HCT116 (cell line): ENCODE measurements at regions not wholly inside any gene's neighbourhood (a gene's known extent, or its start where the extent isn't known, plus 50 kb on each side); places are given as distances from the start of the nearest gene placed in this dataset.

Experiments
- ATAC-seq: fragments of 200-7000 bp; cut with Tn5 transposase; 2 replicates; pipeline ENCODE4 v1.9.1; 2020; ENCODE audit warnings: mild to moderate bottlenecking, moderate library complexity
- BruUV-seq: library from RNA; stranded (reverse); fragments of 400-500 nt; replicated peaks from 2 replicates; lab custom pipeline; 2021; lab: Mats Ljungman, UMichigan
- CTCF ChIA-PET: fragments of 300-600 bp; sonication (Branson Sonifier 250); formaldehyde crosslinking; loops from one replicate; lab custom pipeline; 2021; ENCODE audit warnings: antibody characterized with exemption; lab: Charles Lee
- POLR2A ChIA-PET: fragments of 300-600, 350-600 bp; sonication (Branson Sonifier 250); formaldehyde crosslinking; loops from one replicate; lab custom pipeline; 2021; ENCODE audit warnings: antibody characterized with exemption; lab: Charles Lee
- RAD21 ChIA-PET, 2 experiments: fragments of 300-600 bp; sonication (Branson Sonifier 250); formaldehyde crosslinking; loops; one replicate each; lab custom pipeline; 2023; ENCODE audit warnings: low total read pairs in 2 of 2; ENCODE audit not compliant: uncharacterized antibody in 2 of 2, unreplicated experiment in 2 of 2, low non-redundant PET in 1 of 2; lab: Charles Lee
- DNase-seq: peaks from one replicate; pipeline ENCODE4 v3.0.0-alpha.2; 2010; ENCODE audit warnings: low read depth, low spot score
- H2AFZ ChIP-seq: fragments of 200-600 bp; shearing (Covaris generic), sonication (generic); 2 replicates; pipeline ENCODE4 v1.6.1; 2017; ENCODE audit warnings: low read depth, mixed run types, mixed read lengths, antibody characterized with exemption, low read length; ENCODE audit not compliant: poor library complexity, severe bottlenecking
- H3K27ac ChIP-seq: 2 replicates; pipeline ENCODE4 v1.5.1; 2012; ENCODE audit warnings: low read depth, low read length
- H3K27me3 ChIP-seq: fragments of 200-600 bp; sonication (generic); 2 replicates; pipeline ENCODE4 v1.6.1; 2016; ENCODE audit warnings: mixed run types, low read length, mixed read lengths; ENCODE audit not compliant: insufficient read depth
- H3K36me3 ChIP-seq, 2 experiments: fragments of 200-500 bp in 1 of 2; fragments of 200-600 bp in 1 of 2; sonication (Bioruptor generic) in 1 of 2; sonication (generic) in 1 of 2; 2 replicates each; pipeline versions ENCODE4 v1.5.1 to v1.6.1; 2014 to 2016; ENCODE audit warnings: low read length in 2 of 2, inconsistent platforms in 1 of 2, mixed read lengths in 1 of 2, mixed run types in 1 of 2; ENCODE audit not compliant: insufficient read depth in 2 of 2, control insufficient read depth in 1 of 2
- H3K4me1 ChIP-seq, 2 experiments: fragments of 200-600 bp in 1 of 2; sonication (generic) in 1 of 2; 2 replicates each; pipeline versions ENCODE4 v1.5.1 to v1.6.1; 2012 to 2017; ENCODE audit warnings: low read length in 2 of 2, inconsistent platforms in 1 of 2, mild to moderate bottlenecking in 1 of 2, mixed read lengths in 1 of 2, mixed run types in 1 of 2, moderate library complexity in 1 of 2; ENCODE audit not compliant: insufficient read depth in 2 of 2, control insufficient read depth in 1 of 2
- H3K4me2 ChIP-seq: fragments of 200-600 bp; sonication (generic); 2 replicates; pipeline ENCODE4 v1.6.1; 2017; ENCODE audit warnings: mixed run types, low read length, mixed read lengths
- H3K4me3 ChIP-seq, 2 experiments: fragments of 200-600 bp in 1 of 2; sonication (generic) in 1 of 2; replicated peaks in 1 of 2; 2 replicates each; pipeline ENCODE4 v1.5.1; 2011 to 2016; ENCODE audit warnings: low read length in 2 of 2, control low read depth in 1 of 2, low read depth in 1 of 2, mild to moderate bottlenecking in 1 of 2, mixed read lengths in 1 of 2, mixed run types in 1 of 2
- H3K79me2 ChIP-seq: fragments of 200-600 bp; sonication (generic); 2 replicates; pipeline ENCODE4 v1.6.1; 2017; ENCODE audit warnings: mild to moderate bottlenecking, mixed run types, low read length, moderate library complexity, mixed read lengths; ENCODE audit not compliant: insufficient read depth
- H3K9ac ChIP-seq: fragments of 200-600 bp; sonication (generic); 2 replicates; pipeline ENCODE4 v1.6.1; 2016; ENCODE audit warnings: low read length, mixed read lengths
- H3K9me2 ChIP-seq: fragments of 200-600 bp; sonication (generic), shearing (Covaris generic); 2 replicates; pipeline ENCODE4 v1.6.1; 2017; ENCODE audit warnings: mixed run types, mild to moderate bottlenecking, moderate library complexity; ENCODE audit not compliant: insufficient read depth
- H3K9me3 ChIP-seq, 2 experiments: fragments of 200-500 bp in 1 of 2; fragments of 200-600 bp in 1 of 2; sonication (Bioruptor generic) in 1 of 2; sonication (generic) in 1 of 2; 2 replicates each; pipeline ENCODE4 v1.6.1; 2014 to 2017; ENCODE audit warnings: low read length in 2 of 2, mixed read lengths in 2 of 2, inconsistent platforms in 1 of 2, low read depth in 1 of 2, mild to moderate bottlenecking in 1 of 2, mixed run types in 1 of 2, moderate library complexity in 1 of 2; ENCODE audit not compliant: control insufficient read depth in 1 of 2, insufficient read depth in 1 of 2
- H4K20me1 ChIP-seq: fragments of 200-600 bp; sonication (generic), shearing (Covaris generic); 2 replicates; pipeline ENCODE4 v1.6.1; 2017; ENCODE audit warnings: mixed run types, mild to moderate bottlenecking, moderate library complexity; ENCODE audit not compliant: insufficient read depth
- CBX3 ChIP-seq: IDR thresholded peaks from 2 replicates; pipeline ENCODE4 v1.6.1; 2012; ENCODE audit warnings: low read depth
- CEBPB ChIP-seq: IDR thresholded peaks from 2 replicates; pipeline ENCODE4 v1.6.1; 2012; ENCODE audit warnings: low read depth
- EZH2 ChIP-seq: fragments of 200-600 bp; sonication (generic); IDR thresholded peaks from 2 replicates; pipeline ENCODE4 v1.6.1; 2017; ENCODE audit warnings: antibody characterized with exemption, mixed run types
- JUND ChIP-seq: IDR thresholded peaks from 2 replicates; pipeline ENCODE4 v1.6.1; 2012
- POLR2A ChIP-seq: IDR thresholded peaks from 2 replicates; pipeline ENCODE4 v1.7.0; 2011; ENCODE audit warnings: borderline replicate concordance; ENCODE audit not compliant: insufficient read depth, insufficient read length; ENCODE audit errors: extremely low read depth
- POLR2AphosphoS5 ChIP-seq: IDR thresholded peaks from 2 replicates; pipeline ENCODE4 v1.6.1; 2011; ENCODE audit warnings: mild to moderate bottlenecking, low read depth, low read length, moderate library complexity
- RAD21 ChIP-seq: IDR thresholded peaks from 2 replicates; pipeline ENCODE4 v1.6.1; 2012; ENCODE audit warnings: low read depth, mild to moderate bottlenecking
- SIN3A ChIP-seq: IDR thresholded peaks from 2 replicates; pipeline ENCODE4 v1.6.1; 2012; ENCODE audit warnings: low read depth
- SP1 ChIP-seq: IDR thresholded peaks from 2 replicates; pipeline ENCODE4 v1.6.1; 2012; ENCODE audit warnings: low read depth
- SRF ChIP-seq: IDR thresholded peaks from 2 replicates; pipeline ENCODE4 v1.6.1; 2012; ENCODE audit warnings: low read depth
- TCF7L2 ChIP-seq: IDR thresholded peaks from 2 replicates; pipeline ENCODE4 v1.7.0; 2011; ENCODE audit warnings: borderline replicate concordance, inconsistent platforms; ENCODE audit not compliant: insufficient read depth, insufficient read length; ENCODE audit errors: extremely low read depth
- YY1 ChIP-seq: IDR thresholded peaks from 2 replicates; pipeline ENCODE4 v1.6.1; 2011; ENCODE audit warnings: low read length, low read depth, moderate library complexity, mild to moderate bottlenecking; ENCODE audit not compliant: insufficient replicate concordance; ENCODE audit errors: extremely low read depth
- ZFX ChIP-seq: fragments of 450-650 bp; IDR thresholded peaks from 2 replicates; pipeline ENCODE4 v1.6.1; 2017
- ZNF274 ChIP-seq: fragments of 200-500 bp; sonication (Bioruptor generic); IDR thresholded peaks from 2 replicates; pipeline ENCODE4 v1.6.1; 2014; ENCODE audit warnings: mild to moderate bottlenecking, low read depth, low read length, inconsistent platforms
- intact Hi-C: fragments of 100-400 bp; cut with micrococcal nuclease; formaldehyde crosslinking; loops from 2 replicates; pipeline ENCODE4 v1.10.0; 2022
- TF ChIP-seq, protein P1 (sequence below): IDR thresholded peaks from 2 replicates; pipeline ENCODE4 v1.6.1; 2012; ENCODE audit warnings: low read depth
- TF ChIP-seq, protein P2 (sequence below): IDR thresholded peaks from 2 replicates; pipeline ENCODE4 v1.6.1; 2011; ENCODE audit warnings: mild to moderate bottlenecking, low read length, moderate library complexity; ENCODE audit not compliant: insufficient replicate concordance; ENCODE audit errors: extremely low read depth
- TF ChIP-seq, protein P3 (sequence below): IDR thresholded peaks from 2 replicates; pipeline ENCODE4 v1.6.1; 2012
- TF ChIP-seq, protein P4 (sequence below), 3 experiments: fragments of 200-600 bp in 1 of 3; sonication (generic) in 1 of 3; IDR thresholded peaks in 2 of 3; conservative IDR thresholded peaks in 1 of 3; 2 replicates each; pipeline ENCODE4 v1.5.1; 2012 to 2017; ENCODE audit warnings: low read depth in 2 of 3, low read length in 2 of 3, antibody characterized with exemption in 1 of 3, borderline replicate concordance in 1 of 3, control low read depth in 1 of 3, mild to moderate bottlenecking in 1 of 3, mixed read lengths in 1 of 3, mixed run types in 1 of 3, moderate library complexity in 1 of 3; ENCODE audit not compliant: insufficient read depth in 1 of 3

GRCh38 chr2:129610766-129611165 lies 368.7 kb upstream of the RAB6C start:
- H3K9me3 ChIP-seq: no peaks in the 10 kb centered on the region
- H3K79me2 ChIP-seq: no peaks in the 10 kb centered on the region
- no peak overlapping the region for H2AFZ ChIP-seq
- no TSS peak for BruUV-seq
- TF ChIP-seq TCF7L2 (no peak), CBX3 (no peak), RAD21 (no peak), JUND (no peak), CEBPB (no peak), ZNF274 (no peak), SP1 (no peak), EZH2 (no peak), POLR2AphosphoS5 (no peak), YY1 (no peak), SIN3A (no peak), POLR2A (no peak), SRF (no peak), ZFX (no peak)
- TF ChIP-seq, protein P1, sequence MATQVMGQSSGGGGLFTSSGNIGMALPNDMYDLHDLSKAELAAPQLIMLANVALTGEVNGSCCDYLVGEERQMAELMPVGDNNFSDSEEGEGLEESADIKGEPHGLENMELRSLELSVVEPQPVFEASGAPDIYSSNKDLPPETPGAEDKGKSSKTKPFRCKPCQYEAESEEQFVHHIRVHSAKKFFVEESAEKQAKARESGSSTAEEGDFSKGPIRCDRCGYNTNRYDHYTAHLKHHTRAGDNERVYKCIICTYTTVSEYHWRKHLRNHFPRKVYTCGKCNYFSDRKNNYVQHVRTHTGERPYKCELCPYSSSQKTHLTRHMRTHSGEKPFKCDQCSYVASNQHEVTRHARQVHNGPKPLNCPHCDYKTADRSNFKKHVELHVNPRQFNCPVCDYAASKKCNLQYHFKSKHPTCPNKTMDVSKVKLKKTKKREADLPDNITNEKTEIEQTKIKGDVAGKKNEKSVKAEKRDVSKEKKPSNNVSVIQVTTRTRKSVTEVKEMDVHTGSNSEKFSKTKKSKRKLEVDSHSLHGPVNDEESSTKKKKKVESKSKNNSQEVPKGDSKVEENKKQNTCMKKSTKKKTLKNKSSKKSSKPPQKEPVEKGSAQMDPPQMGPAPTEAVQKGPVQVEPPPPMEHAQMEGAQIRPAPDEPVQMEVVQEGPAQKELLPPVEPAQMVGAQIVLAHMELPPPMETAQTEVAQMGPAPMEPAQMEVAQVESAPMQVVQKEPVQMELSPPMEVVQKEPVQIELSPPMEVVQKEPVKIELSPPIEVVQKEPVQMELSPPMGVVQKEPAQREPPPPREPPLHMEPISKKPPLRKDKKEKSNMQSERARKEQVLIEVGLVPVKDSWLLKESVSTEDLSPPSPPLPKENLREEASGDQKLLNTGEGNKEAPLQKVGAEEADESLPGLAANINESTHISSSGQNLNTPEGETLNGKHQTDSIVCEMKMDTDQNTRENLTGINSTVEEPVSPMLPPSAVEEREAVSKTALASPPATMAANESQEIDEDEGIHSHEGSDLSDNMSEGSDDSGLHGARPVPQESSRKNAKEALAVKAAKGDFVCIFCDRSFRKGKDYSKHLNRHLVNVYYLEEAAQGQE: no peak
- TF ChIP-seq, protein P2, sequence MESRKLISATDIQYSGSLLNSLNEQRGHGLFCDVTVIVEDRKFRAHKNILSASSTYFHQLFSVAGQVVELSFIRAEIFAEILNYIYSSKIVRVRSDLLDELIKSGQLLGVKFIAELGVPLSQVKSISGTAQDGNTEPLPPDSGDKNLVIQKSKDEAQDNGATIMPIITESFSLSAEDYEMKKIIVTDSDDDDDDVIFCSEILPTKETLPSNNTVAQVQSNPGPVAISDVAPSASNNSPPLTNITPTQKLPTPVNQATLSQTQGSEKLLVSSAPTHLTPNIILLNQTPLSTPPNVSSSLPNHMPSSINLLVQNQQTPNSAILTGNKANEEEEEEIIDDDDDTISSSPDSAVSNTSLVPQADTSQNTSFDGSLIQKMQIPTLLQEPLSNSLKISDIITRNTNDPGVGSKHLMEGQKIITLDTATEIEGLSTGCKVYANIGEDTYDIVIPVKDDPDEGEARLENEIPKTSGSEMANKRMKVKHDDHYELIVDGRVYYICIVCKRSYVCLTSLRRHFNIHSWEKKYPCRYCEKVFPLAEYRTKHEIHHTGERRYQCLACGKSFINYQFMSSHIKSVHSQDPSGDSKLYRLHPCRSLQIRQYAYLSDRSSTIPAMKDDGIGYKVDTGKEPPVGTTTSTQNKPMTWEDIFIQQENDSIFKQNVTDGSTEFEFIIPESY: no peak
- TF ChIP-seq, protein P3, sequence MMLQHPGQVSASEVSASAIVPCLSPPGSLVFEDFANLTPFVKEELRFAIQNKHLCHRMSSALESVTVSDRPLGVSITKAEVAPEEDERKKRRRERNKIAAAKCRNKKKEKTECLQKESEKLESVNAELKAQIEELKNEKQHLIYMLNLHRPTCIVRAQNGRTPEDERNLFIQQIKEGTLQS: no peak
- TF ChIP-seq, protein P4, sequence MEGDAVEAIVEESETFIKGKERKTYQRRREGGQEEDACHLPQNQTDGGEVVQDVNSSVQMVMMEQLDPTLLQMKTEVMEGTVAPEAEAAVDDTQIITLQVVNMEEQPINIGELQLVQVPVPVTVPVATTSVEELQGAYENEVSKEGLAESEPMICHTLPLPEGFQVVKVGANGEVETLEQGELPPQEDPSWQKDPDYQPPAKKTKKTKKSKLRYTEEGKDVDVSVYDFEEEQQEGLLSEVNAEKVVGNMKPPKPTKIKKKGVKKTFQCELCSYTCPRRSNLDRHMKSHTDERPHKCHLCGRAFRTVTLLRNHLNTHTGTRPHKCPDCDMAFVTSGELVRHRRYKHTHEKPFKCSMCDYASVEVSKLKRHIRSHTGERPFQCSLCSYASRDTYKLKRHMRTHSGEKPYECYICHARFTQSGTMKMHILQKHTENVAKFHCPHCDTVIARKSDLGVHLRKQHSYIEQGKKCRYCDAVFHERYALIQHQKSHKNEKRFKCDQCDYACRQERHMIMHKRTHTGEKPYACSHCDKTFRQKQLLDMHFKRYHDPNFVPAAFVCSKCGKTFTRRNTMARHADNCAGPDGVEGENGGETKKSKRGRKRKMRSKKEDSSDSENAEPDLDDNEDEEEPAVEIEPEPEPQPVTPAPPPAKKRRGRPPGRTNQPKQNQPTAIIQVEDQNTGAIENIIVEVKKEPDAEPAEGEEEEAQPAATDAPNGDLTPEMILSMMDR (IDR thresholded peaks at IDR 0.05 in 2 of 3, conservative IDR thresholded peaks at IDR 0.05 in 1 of 3; ENCODE audit: borderline replicate concordance in 1 of 3, insufficient read depth in 1 of 3, low read depth in 2 of 3, low read length in 2 of 3): no peak
- no peaks in the 10 kb centered on the region for H3K9me2 ChIP-seq
- no peak overlapping the region for H3K4me2 ChIP-seq
- intact Hi-C loops: no loop called here
- DNase-seq (no peak), ATAC-seq (no peak)
- peaks cover 30% of the 10 kb centered on the region for H3K27me3 ChIP-seq
- H4K20me1 ChIP-seq: no peaks in the 10 kb centered on the region
- no peaks in the 10 kb centered on the region for H3K4me1 ChIP-seq
- RAD21 ChIA-PET: no interaction called here
- H3K9ac ChIP-seq: no peak overlapping the region
- CTCF ChIA-PET: no interaction called here
- H3K4me3 ChIP-seq: no peak overlapping the region
- POLR2A ChIA-PET: no interaction called here
- no peak overlapping the region for H3K27ac ChIP-seq
- H3K36me3 ChIP-seq: no peaks in the 10 kb centered on the region
